ENCODE measurements at regions not wholly inside any gene's neighbourhood (a gene's known extent, or its start where the extent isn't known, plus 50 kb on each side); places are given as distances from the start of the nearest gene placed in this dataset.

DNA sequence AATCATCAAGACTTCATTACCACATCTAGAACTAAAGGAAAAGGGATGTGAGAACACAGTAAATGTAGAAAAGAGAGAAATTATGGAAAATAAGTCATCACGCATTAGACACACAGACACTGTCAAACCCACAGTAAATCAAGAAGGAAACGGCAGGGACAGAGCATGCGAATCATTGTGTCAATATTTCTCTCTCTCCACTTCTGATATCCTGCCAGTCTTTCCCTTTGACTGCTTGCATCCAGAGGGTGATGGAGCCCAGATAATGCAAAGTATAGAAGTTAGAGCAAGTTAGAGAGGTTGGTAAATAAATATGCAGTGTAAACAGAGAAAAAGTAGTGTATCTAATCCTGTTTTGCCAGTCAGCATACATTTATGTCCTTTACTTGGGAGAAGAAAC lies 706.8 kb upstream of the ANO3 start:
- no peak overlapping the region for H2AFZ ChIP-seq (ENCODE audit: control insufficient read depth, low read length)
- no peaks in the 10 kb centered on the region for H3K9me1 ChIP-seq (ENCODE audit: control insufficient read depth, extremely low read depth, insufficient read depth, low read length)
- no peak overlapping the region for H3K9ac ChIP-seq (ENCODE audit: control insufficient read depth, extremely low read depth, insufficient read depth, low read length)
- H3K27me3 ChIP-seq (ENCODE audit: control insufficient read depth, extremely low read depth, insufficient read depth, low read length), result no peaks in the 10 kb centered on the region
- no peak overlapping the region for H3K27ac ChIP-seq (ENCODE audit: control insufficient read depth, insufficient read depth, low read length)
- H3K36me3 ChIP-seq (ENCODE audit: control insufficient read depth in 2 of 2, extremely low read depth in 1 of 2, insufficient read depth in 2 of 2, low read length in 2 of 2), result no peaks in the 10 kb centered on the region
- H3K4me3 ChIP-seq (ENCODE audit: control insufficient read depth in 2 of 3, extremely low read depth in 1 of 3, insufficient read depth in 2 of 3, low read depth in 1 of 3, low read length in 3 of 3), result no peak overlapping the region
- no peak overlapping the region for H3K4me2 ChIP-seq (ENCODE audit: control insufficient read depth, extremely low read depth, insufficient read depth, low read depth, low read length)
- H3K79me2 ChIP-seq (ENCODE audit: control insufficient read depth, insufficient read depth, low read length), result no peaks in the 10 kb centered on the region
- DNase-seq (ENCODE audit: low read depth, low spot score) (no peak), FAIRE-seq (no peak)
- dilution Hi-C loops (cut with MboI; ENCODE audit: extremely low pct_ligation_motif_present, low sequenced_read_pairs), result no loop called here
- H4K20me1 ChIP-seq (ENCODE audit: control insufficient read depth, extremely low read depth, insufficient read depth, low read length), result no peaks in the 10 kb centered on the region
- H3K9me3 ChIP-seq (ENCODE audit: control insufficient read depth, low read depth, low read length), result no peaks in the 10 kb centered on the region
- TF ChIP-seq EZH2 (IDR thresholded peaks at IDR 0.05; ENCODE audit: low read length), result no peak
- TF ChIP-seq, protein P1, sequence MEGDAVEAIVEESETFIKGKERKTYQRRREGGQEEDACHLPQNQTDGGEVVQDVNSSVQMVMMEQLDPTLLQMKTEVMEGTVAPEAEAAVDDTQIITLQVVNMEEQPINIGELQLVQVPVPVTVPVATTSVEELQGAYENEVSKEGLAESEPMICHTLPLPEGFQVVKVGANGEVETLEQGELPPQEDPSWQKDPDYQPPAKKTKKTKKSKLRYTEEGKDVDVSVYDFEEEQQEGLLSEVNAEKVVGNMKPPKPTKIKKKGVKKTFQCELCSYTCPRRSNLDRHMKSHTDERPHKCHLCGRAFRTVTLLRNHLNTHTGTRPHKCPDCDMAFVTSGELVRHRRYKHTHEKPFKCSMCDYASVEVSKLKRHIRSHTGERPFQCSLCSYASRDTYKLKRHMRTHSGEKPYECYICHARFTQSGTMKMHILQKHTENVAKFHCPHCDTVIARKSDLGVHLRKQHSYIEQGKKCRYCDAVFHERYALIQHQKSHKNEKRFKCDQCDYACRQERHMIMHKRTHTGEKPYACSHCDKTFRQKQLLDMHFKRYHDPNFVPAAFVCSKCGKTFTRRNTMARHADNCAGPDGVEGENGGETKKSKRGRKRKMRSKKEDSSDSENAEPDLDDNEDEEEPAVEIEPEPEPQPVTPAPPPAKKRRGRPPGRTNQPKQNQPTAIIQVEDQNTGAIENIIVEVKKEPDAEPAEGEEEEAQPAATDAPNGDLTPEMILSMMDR (optimal IDR thresholded peaks at IDR 0.05 in 1 of 3, IDR thresholded peaks at IDR 0.05 in 1 of 3, conservative IDR thresholded peaks at IDR 0.05 in 1 of 3; ENCODE audit: extremely low read depth in 1 of 3, insufficient read depth in 2 of 3, low read length in 3 of 3), result no peak
- no peaks in the 10 kb centered on the region for H3K4me1 ChIP-seq (ENCODE audit: control insufficient read depth, extremely low read depth, insufficient read depth, low read length)

DNA sequence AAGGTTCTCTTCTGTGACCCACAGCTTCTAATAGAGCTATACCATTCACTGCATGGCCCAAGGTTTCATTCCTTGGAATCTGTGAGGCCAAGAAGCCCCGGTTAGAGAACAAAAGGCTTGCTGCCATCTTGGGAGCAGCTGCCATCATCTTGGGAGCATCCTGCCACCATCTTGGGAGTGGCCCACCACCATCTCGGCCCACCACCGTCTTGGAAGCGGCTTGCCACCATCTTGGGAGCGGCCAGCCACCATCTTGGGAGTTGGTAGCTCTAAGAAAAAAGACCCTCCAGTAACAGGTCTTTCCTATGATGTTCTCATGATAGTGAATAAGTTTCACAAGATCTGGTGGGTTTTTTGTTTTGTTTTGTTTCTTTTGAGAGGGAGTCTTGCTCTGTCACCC lies 703.9 kb upstream of the ANO3 start:
- Histone ChIP-seq H3K9me3 (ENCODE audit: control insufficient read depth, low read depth, low read length) (no peaks in the 10 kb centered on the region), H3K79me2 (ENCODE audit: control insufficient read depth, insufficient read depth, low read length) (no peaks in the 10 kb centered on the region), H3K4me2 (ENCODE audit: control insufficient read depth, extremely low read depth, insufficient read depth, low read depth, low read length) (no peak overlapping the region), H3K9ac (ENCODE audit: control insufficient read depth, extremely low read depth, insufficient read depth, low read length) (no peak overlapping the region), H2AFZ (ENCODE audit: control insufficient read depth, low read length) (no peak overlapping the region), H3K27me3 (ENCODE audit: control insufficient read depth, extremely low read depth, insufficient read depth, low read length) (no peaks in the 10 kb centered on the region), H3K4me3 (ENCODE audit: control insufficient read depth in 2 of 3, extremely low read depth in 1 of 3, insufficient read depth in 2 of 3, low read depth in 1 of 3, low read length in 3 of 3) (no peak overlapping the region), H3K9me1 (ENCODE audit: control insufficient read depth, extremely low read depth, insufficient read depth, low read length) (no peaks in the 10 kb centered on the region), H4K20me1 (ENCODE audit: control insufficient read depth, extremely low read depth, insufficient read depth, low read length) (no peaks in the 10 kb centered on the region), H3K27ac (ENCODE audit: control insufficient read depth, insufficient read depth, low read length) (no peak overlapping the region), H3K36me3 (ENCODE audit: control insufficient read depth in 2 of 2, extremely low read depth in 1 of 2, insufficient read depth in 2 of 2, low read length in 2 of 2) (no peaks in the 10 kb centered on the region), H3K4me1 (ENCODE audit: control insufficient read depth, extremely low read depth, insufficient read depth, low read length) (no peaks in the 10 kb centered on the region)
- no peak for DNase-seq (ENCODE audit: low read depth, low spot score)
- TF ChIP-seq, protein P1 (optimal IDR thresholded peaks at IDR 0.05 in 1 of 3, IDR thresholded peaks at IDR 0.05 in 1 of 3, conservative IDR thresholded peaks at IDR 0.05 in 1 of 3; ENCODE audit: extremely low read depth in 1 of 3, insufficient read depth in 2 of 3, low read length in 3 of 3), result no peak
- TF ChIP-seq EZH2 (IDR thresholded peaks at IDR 0.05; ENCODE audit: low read length), result no peak
- dilution Hi-C loops (cut with MboI; ENCODE audit: extremely low pct_ligation_motif_present, low sequenced_read_pairs), result no loop called here
- no peak for FAIRE-seq

Measured in keratinocyte (primary cell).